ENCODE measurements at regions not wholly inside any gene's neighbourhood (a gene's known extent, or its start where the extent isn't known, plus 50 kb on each side); places are given as distances from the start of the nearest gene placed in this dataset.

DNA sequence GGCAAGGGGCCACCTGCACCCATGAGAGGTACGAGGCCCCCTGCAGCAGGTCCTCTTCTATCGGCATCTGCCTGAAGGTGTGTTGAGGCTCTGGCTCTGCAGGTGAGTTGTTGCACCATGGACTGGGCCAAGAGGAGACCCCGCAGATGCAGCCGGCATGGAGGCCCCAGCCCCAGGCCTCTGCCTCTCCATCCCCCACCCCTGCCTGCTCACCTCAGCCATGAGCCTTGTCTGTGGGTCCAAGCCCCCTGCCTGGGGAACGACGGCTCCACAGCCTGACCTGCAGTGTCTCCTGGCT, 1386.2 kb downstream of the BRD1 start:
- TF ChIP-seq GATA2 (IDR thresholded peaks at IDR 0.05; ENCODE audit: low read depth, low read length): no peak
- no peak for TF ChIP-seq GATA3 (IDR thresholded peaks at IDR 0.05; ENCODE audit: low read depth, low read length)
